Mammary epithelial cell (primary cell): ENCODE measurements at regions not wholly inside any gene's neighbourhood (a gene's known extent, or its start where the extent isn't known, plus 50 kb on each side); places are given as distances from the start of the nearest gene placed in this dataset.

Source experiments
- CTCF ChIP-seq, 2 donors: IDR thresholded peaks in 1 of 2; conservative IDR thresholded peaks in 1 of 2; 2 replicates each; pipeline ENCODE4 v1.5.1; 2011 to 2012; ENCODE audit warnings: inconsistent platforms in 2 of 2, low read length in 2 of 2, mild to moderate bottlenecking in 2 of 2, control low read depth in 1 of 2, low read depth in 1 of 2; ENCODE audit not compliant: insufficient read depth in 1 of 2; ENCODE audit errors: extremely low read depth in 1 of 2
- EZH2 ChIP-seq: IDR thresholded peaks from 2 replicates; pipeline ENCODE4 v1.6.1; 2012; ENCODE audit warnings: low read length, inconsistent platforms, borderline replicate concordance

GRCh38 chr19:20470345-20471135 lies 95.0 kb downstream of the ZNF737 start:
- TF ChIP-seq EZH2 (no peak), CTCF (conservative IDR thresholded peaks at IDR 0.05 in 1 of 2, IDR thresholded peaks at IDR 0.05 in 1 of 2; ENCODE audit: extremely low read depth in 1 of 2, insufficient read depth in 1 of 2, low read depth in 1 of 2, low read length in 2 of 2) (no peak)
